ENCODE measurements at regions not wholly inside any gene's neighbourhood (a gene's known extent, or its start where the extent isn't known, plus 50 kb on each side); places are given as distances from the start of the nearest gene placed in this dataset.

DNA sequence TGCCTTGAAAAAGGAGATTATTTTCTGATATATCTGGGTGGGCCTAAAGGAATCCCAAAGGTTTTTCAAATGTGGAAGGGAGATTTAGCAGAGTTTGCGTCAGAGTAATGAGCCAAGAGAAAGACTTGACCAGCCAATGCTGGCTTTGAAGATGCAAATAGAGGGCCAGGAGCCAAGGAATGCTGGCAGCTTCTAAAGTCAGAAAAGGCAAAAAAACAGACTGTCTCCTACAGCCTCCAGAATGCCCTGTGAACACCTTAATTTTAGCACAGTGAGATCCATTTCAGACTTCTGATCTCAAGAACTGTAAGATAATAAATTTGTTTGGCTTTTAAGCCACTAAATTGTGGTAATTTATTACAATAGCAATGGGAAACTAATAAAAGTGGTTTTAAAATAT lies 122.6 kb upstream of the FREM1 start:
- TF ChIP-seq CTCF (IDR thresholded peaks at IDR 0.05; ENCODE audit: insufficient read depth, low read length) (no peak), GABPA (IDR thresholded peaks at IDR 0.05; ENCODE audit: low read depth) (no peak), POLR2AphosphoS5 (IDR thresholded peaks at IDR 0.05; ENCODE audit: low read depth) (no peak)

All from HL-60 (cell line).